Ovary (tissue), 3 donors: ENCODE measurements at regions not wholly inside any gene's neighbourhood (a gene's known extent, or its start where the extent isn't known, plus 50 kb on each side); places are given as distances from the start of the nearest gene placed in this dataset.

ENCODE experiments used
- CTCF ChIP-seq, 3 donors: fragments of 450-650 bp in 2 of 3; fragments of 200-600 bp in 1 of 3; IDR thresholded peaks; one replicate each; pipeline versions ENCODE4 v1.5.1 to v1.8.0; 2016 to 2022; ENCODE audit warnings: antibody characterized with exemption in 3 of 3, mild to moderate bottlenecking in 1 of 3
- EP300 ChIP-seq: sonication (generic); formaldehyde crosslinking; IDR thresholded peaks from one replicate; pipeline ENCODE4 v1.6.1; 2017; ENCODE audit warnings: antibody characterized with exemption
- POLR2A ChIP-seq: fragments of 450-650 bp; IDR thresholded peaks from one replicate; pipeline ENCODE4 v1.6.1; 2017; ENCODE audit warnings: antibody characterized with exemption, mild to moderate bottlenecking, moderate library complexity
- donor health status: DM: no; HTN: no; CAD: no.

- TF ChIP-seq POLR2A (no peak), CTCF (IDR thresholded peaks at IDR 0.05) (no peak), EP300 (no peak)
These were observed 289.5 kb upstream of the TYRP1 start for GRCh38 chr9:12403721-12404120.
